HG03060 (cell line): ENCODE measurements at regions not wholly inside any gene's neighbourhood (a gene's known extent, or its start where the extent isn't known, plus 50 kb on each side); places are given as distances from the start of the nearest gene placed in this dataset.
"Not testable (repeated sequence)": the region's sequence is repeated elsewhere in the genome, so short reads cannot be mapped to it uniquely, and the experiment has no call there.

ENCODE experiments used
- ATAC-seq: cut with Tn5 transposase; IDR thresholded peaks from one replicate; pipeline ENCODE4 v1.9.1; 2021; ENCODE audit warnings: low read depth, moderate number of reproducible peaks; ENCODE audit not compliant: unreplicated experiment

DNA sequence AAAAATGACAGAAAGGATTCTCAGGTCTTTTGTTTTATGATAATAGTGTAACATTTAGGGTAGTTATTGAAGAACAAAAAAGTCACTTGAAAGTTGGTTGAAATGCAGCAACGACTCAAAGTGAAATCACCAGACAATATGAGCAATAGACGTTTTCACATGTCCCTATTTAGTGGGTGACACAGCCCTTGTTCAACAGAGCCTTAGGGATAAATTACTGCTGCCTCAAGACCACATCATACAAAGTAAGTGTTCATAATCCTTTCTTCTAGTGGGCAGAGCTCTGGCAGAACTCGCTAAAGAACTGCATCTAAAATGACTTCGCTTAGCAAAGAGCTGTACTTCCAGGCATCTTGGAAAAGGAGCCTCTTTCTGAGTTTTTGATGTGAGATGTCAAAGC, 128.5 kb upstream of the LMNTD1 start:
- no peak for ATAC-seq

DNA sequence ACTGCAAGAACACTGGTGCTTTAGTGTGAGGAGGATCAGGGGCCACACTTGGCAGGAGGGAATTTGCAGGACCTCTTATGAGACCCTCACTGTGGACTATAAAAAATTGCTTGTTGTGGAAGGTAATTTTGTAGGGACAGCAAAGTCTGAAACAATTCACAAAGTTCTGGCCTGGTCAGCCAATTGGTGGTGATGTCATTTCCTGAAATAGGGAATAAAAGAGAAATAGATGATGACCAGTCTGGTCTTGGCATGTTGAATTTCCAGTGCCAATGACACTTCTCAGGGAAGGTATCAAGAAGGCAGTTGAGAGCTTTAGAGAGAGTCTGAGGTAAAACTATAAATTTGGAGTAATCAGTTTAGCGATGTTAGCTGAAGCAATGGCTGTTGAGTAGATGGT, 129.3 kb upstream of the LMNTD1 start:
- ATAC-seq: no peak

DNA sequence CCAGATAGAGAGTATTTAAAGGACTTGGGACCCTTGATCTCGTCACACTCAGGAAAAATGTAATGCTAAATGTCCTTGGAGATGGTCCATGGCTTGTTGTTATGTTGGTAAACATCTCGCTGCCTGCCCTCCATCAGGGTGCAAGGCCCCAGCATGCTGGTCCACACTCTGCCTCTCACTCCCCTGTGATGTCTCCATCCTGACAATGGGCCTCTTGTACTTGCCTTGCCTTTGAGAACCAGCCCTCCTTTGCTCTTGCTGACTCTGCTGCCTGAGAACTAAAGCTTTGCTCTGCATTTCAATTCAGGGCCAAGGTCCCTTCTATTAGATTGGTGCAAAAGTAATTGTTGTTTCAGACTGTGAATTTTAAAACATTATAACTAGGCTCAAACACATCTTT, 131.0 kb upstream of the LMNTD1 start:
- ATAC-seq: no peak

DNA sequence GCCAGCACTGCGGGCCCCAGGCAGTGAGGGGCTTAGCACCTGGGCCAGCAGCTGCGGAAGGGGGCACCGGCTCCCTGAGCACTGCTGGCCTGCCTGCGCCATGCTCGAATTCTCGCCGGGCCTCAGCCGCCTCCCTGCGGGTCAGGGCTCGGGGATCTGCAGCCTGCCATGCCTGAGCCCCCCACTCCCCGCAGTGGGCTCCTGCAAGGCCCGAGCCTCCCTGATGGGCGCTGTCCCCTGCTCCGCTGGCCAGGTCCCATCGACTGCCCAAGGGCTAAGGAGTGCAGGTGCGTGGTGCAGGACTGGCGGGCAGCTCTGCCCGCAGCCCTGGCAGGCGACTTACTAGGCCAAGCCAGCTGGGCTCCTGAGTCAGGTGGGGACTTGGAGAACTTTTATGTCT, 133.3 kb upstream of the LMNTD1 start:
- no peak for ATAC-seq

DNA sequence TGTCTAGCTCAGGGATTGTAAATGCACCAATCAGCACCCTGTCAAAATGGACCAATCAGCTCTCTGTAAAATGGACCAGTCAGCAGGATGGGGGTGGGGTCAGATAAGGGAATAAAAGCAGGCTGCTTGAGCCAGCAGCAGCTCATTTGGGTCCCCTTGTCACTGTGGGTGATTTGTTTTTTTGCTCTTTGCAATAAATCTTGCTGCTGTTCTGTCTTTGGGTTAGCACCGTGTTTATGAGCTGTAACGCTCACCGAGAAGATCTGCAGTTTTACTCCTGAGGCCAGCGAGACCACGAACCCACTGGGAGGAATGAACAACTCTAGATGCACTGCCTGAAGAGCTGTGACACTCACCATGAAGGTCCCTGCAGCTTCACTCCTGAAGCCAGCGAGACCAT, 134.1 kb upstream of the LMNTD1 start:
- ATAC-seq: no peak

DNA sequence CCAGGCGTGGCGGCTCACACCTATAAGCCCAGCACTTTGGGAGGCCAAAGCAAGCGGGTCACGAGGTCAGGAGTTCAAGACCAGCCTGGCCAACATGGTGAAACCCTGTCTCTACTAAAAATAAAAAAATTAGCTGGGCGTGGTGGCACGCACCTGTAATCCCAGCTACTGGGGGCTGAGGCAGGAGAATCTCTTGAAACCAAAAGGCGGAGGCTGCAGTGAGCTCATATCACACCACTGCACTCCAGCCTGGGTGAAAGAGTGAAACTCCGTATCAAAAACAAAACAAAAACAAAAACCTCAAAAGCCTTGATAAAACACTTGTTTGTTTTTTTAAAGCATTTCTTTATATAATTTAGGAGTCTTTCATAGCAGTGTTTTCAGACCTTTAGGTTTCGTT, 135.8 kb upstream of the LMNTD1 start:
- ATAC-seq: not testable (repeated sequence)

DNA sequence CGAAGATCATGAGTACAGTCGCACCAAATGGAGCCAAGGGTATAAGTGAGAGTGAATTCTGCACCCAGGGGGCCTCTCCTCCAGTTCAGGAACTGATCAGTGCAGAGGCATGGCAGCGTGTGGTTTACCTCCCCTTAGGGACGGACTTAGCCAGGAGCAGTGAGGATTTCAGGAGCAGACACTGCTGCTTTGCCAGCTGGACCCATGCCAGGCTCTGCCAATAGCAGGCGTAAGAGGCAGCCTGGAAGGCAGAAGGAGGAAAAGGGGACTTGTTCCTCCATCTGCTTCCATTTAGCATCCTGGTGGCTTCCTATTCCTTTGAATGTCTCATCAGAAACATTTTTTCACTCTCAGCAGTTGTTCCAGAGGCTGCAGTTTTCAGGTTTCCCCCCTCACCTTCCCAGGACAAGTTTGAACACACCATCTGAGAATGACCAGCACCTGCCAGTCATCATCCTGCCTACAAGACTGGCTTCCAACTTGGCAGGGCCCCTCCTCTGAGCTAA, 137.0 kb upstream of the LMNTD1 start:
- no peak for ATAC-seq

DNA sequence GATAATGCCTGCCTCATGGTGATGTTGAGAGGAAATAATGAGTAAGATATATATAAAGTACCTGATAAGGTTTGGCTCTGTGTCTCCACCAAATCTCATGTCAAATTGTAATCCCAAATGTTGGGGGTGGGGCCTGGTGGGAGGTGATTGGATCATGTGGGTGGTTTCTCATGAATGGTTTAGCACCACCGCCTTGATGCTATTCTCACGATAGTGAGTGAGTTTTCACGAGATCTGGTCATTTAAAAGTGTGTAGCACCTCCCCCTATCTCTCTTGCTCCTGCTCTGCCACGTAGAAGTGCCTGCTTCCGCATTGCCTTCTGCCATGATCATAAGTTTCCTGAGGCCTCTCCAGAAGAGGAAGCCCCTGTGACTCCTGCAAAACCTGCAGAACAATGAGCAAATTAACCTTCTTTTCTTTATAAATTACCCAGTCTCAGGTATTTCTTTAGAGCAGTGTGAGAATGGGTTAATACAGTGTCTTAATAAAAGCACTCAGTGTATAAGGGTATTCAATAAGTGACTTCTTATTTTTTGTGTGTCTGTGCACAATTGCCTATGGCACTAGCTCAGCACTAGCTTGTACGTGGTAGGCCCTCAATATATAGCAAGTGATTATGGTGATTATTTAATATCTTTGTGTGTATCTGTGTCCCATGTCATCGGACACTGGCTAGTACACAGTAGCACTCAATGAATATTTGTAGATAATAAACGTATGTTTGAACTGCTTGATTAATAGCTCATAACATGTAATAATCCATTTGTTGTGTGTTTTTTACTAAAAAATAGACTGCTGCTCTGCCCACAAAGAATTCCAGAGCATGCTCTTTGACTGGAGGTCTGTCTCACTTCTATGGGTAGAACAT, 138.1 kb upstream of the LMNTD1 start:
- ATAC-seq: no peak

DNA sequence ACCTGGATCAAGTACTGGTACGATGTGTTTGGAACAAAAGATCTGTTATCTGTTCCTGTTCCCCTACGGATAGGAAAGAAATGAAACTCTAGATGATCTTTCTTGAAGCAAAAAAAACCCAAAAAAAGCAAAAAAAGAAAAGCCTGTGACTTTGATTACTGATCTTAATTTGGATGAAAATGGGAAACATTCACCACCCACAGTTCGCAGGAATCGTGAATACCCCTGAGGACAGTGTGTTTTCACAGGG, 138.7 kb upstream of the LMNTD1 start:
- ATAC-seq: no peak

DNA sequence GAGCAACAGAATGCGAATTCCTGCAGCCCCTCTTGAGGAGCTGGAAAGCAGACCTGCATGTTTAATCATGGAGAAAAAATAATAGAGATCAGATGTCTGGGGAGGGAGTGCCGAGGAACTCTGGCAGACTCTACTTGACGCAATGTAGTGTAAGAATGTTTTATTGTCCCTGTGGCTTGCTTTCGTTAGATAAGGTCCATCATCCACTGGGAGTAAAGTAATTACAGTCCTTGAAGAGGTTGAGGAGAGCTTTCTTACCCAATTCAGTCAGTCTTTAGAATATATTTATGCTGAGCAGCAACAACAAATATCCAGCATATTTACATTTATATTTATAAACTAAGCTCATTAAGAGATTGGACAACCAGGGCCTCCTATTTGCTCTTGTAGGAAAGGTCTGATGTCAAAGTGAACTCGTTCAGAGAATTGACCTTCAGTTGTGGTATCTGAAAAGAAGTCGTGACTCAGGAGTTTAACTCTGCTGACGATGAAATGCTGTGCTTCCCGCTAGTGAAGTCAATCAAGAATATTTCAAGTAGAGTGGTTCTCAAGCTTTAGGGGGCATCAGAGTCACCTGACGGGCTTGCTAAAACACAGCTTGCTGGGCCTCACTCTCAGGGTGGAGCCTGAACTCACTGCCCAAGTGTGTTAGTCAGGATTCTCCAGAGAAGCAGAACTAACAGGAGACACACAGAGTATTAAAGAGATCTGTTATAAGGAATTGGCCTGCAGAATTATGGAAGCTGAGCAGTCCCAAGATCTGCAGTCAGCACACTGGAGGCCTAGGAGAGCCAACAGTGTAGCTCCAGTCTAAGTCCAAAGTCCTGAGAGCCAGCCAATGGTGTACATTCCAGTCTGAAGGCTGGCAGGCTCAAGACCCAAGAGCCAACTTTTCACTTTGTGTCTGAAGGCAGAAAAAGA, 139.3 kb upstream of the LMNTD1 start:
- no peak for ATAC-seq

DNA sequence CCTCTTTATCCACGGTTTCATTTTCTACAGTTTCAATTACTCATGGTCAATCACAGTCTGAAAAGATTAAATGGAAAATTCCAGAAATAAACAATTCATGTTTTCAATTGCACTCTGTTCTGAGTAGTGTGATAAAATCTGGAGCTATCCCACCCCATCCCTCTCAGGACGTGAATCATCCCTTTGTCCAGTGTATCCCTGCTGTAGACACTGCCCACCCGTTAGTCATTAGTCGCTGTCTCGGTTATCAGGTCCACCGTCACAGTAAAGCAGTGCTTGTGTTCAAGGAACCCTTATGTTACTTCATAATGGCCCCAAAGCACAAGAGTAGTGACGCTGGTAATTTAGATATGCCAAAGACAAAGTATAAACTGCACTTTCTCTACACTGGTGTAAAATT, 141.0 kb upstream of the LMNTD1 start:
- no peak for ATAC-seq

DNA sequence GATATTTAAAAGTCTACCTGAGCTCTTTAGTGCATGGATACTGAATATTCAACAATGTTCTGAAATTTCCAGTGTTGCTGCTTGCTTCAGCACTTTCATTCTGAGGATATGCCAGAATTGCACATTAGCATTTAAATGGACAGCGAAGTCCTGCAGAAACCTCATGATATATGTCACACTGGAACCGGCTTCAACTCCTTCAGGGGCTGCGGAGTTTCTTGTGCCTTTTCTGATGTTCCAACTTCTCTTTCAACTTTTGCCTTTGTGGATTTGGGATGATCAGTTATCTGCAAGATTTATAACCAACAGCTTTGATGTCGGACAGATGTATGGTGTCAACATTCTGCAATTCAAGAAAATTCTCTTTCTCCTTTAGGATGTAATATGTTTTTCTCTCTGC, 142.5 kb upstream of the LMNTD1 start:
- no peak for ATAC-seq

DNA sequence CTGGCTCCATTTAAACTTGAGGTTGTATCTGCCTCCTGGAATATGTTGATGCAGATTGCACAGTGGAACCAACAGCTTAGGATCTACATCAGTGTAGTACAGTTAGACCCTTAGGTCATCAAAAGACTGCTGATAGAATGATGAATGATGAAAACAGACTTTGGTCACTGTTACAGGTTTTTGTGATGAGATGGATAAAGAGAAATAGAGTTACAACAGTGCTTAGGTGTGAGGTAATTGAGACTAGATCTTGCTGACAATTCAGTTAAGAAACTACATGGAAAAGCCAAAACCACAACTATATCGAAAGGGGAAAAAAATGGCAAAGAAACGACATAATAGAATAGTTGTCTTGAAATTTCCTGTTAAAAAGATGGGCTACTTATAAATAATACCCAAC, 145.7 kb upstream of the LMNTD1 start:
- no peak for ATAC-seq

DNA sequence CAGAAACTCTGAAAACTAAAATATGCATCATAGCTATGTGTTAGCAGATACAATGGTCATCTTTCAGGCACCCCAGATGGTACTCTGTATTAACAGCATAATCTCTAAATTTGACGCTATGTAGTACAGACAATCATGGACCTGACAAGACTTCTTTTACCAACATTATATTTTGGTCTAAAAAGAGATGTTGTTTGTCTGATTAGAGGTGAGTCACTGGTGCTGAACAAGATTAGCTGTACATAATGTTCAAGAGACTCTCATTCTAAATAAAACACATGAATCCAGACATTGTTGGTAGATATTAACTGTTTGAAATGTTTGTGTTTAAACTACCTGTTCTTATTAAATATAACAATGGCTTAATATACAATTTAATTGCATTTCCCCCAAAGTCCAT, 146.4 kb upstream of the LMNTD1 start:
- ATAC-seq: no peak

DNA sequence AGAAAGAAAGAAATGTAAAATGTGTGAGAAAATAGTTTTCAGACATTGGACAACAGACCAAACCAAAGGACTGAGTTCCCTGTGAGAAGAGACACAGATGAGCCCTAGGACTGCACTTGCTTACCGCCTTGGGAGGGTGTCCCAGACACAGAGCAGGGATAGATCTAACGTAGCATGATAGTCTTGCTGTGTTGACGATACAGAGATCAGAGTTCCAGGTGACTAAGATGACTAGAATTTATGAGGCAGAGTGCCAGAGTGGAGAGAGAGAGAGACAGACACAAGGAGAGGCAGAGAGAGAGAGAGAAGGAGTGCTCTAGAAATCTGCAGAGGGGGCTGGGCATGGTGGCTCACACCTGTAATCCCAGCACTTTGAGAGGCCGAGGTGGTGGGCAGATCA, 148.2 kb upstream of the LMNTD1 start:
- ATAC-seq: no peak

DNA sequence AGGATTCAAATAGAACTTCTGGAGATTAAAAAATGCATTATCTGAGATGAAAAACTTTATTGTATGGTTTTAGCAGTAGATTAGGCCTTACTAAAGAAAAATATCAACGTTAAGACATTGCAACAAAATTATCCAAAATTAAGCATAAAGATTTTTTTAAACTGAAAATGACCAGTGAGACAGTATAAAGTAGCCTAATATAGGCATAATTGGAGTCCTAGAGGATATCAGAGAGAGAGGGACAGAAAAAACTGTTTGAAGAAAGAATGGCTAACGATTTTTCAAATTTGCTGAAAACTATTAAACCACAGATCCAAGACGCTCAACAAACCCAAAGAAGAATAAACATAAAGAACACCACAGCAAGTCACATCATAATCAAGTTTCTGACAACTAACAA, 149.5 kb upstream of the LMNTD1 start:
- ATAC-seq: no peak

DNA sequence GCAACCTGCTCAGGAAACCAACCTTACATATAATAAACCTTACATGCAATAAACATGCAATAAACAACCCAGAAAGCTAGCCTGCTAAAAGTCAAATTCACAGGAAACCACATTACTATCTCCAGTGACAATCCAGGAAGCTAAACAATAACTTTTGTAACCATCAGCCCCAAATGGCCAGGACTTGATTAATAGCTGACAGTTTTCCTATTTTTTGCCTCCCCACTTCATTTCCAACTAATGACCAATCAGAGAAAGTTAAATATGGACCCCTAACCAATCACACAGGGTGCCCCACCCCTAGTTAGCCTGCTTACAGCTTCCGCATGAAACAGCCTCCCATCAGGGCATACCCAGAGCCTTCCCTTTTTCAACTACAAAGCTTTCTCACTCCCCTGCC, 152.2 kb upstream of the LMNTD1 start:
- ATAC-seq: no peak

DNA sequence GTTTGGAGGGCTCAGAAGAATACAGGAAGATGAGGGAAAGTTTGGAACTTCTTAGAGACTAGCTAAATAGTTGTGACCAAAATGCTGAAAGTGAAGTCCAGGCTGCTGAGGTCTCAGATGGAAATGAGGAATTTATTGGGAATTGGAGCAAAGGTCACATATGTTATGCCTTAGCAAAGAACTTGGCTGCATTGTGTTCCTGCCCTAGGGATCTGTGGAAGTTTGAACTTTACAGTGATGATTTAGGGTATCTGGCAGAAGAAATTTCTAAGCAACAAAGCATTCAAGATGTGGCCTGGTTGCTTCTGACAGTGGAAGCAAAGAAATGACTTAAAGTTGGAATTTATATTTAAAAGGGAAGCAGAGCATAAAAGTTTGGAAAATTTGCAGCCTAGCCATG, 153.6 kb upstream of the LMNTD1 start:
- ATAC-seq: not testable (repeated sequence)

DNA sequence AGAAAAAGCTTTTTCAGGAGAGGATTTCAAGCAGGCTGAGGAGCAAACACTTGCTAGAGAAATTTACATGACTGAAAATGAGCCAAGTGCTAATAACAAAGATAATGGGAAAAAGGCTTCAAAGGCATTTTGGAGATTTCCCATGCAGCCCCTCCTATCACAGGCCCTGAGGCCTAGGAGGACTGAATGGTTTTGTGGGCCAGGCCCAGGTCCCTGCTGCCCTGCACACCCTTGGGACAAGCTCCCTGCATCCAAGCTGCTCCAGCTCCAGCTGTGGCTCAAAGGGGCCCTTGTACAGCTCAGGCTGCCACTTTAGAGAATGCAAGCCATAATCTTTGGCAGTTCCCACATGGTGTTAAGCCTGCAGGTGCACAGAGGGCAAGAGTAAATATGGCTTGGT, 154.0 kb upstream of the LMNTD1 start:
- no peak for ATAC-seq

DNA sequence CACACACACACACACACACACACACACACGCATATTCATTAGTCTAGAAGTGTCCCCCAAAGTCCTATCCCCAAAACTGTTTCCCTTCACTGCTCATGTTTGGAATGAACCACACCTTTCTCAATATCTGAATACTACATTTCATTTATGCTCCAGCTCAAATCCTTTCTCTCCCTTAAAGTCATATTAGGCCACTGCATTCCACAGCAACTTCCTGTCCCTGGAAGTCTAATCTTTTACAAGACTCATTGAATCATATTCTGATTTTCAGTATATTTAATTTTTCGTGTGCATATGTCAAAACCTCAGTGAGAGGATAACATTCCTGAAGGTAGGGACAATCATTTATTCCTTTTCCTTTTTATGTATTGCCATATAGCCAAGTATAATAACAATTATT, 155.6 kb upstream of the LMNTD1 start:
- ATAC-seq: no peak

DNA sequence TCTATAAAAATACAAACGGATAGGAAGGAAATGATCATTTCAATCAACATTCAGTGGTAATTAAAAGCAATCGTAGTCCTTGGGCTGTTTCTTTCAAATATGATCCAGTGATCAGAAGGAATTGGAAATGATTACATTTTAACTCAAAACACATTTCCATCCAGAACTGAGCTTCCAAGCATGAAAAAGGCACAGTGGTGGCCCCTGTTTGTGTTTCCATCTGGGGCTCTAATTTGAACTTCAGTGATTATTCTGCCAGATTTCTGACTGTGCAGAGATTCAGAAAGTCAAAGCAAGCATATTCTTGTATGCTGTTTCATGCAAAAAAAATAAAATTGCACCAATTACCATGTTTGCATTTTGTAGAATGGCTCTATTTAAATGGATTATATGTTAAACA, 157.0 kb upstream of the LMNTD1 start:
- no peak for ATAC-seq
